ENCODE measurements at regions not wholly inside any gene's neighbourhood (a gene's known extent, or its start where the extent isn't known, plus 50 kb on each side); places are given as distances from the start of the nearest gene placed in this dataset.

GRCh38 chr5:107293541-107294210 lies 377.1 kb downstream of the EFNA5 start:
- no peak for DNase-seq

DNA sequence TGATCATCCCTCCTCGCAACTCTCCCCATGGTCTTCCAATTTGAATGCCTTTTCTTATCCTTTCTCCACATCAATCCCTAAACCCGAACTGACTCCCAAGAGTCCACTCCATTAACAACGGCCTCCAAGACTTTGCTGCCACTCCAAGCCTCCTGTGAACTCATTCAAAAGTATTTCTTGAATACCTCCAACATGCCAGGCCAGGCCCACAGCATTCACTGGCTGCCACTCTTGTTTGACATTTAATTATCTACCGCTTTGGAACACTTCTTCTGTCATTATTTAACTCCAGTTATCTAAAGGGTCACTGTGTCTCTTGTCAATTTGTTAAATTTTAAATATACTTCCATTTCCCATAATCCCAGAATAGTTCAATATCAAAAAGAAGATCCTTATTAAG lies 378.9 kb downstream of the EFNA5 start:
- DNase-seq = no peak

GRCh38 chr5:107290780-107291398 lies 379.8 kb downstream of the EFNA5 start:
- DNase-seq = no peak

DNA sequence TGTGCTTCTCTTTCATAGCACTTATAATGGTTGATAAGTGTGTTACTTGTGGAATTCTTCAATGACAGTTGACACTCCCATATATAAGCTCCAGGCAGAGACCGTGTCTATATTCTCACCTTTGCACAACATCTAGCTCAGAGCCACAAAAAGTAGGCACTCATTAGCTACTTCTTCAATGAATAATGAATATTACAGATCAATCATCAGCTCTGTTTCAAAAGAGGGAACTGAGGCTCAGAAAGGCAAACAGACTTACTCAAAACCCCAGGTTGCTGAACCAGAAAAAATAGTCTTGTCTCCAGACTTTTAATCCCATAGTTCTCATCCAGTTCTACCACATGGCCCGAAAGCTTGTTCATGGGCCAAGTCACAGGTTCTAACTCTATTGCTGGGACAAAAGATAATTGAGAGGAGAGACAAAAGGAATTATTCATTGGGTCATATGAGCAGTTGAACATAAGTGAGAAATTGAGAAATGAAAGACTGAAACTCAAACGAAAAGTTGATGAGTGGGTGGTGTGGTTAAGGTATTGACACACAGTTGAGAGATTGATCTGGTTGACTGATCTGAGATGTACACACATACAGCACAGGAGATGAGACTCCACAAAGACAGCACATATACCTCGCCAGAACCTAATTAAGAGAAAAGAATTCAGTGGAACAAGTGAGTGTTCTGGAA lies 381.6 kb downstream of the EFNA5 start:
- no peak for DNase-seq

GRCh38 chr5:107286447-107287098 lies 384.2 kb downstream of the EFNA5 start:
- DNase-seq = no peak

- DNase-seq = no peak
Measured at GRCh38 chr5:107285772-107286171, 385.0 kb downstream of the EFNA5 start.

- no peak for DNase-seq
Measured at GRCh38 chr5:107284822-107285525, 385.8 kb downstream of the EFNA5 start.

- peak; percentile 24 for DNase-seq
Measured at GRCh38 chr5:107282061-107282460, 388.7 kb downstream of the EFNA5 start.

GRCh38 chr5:107278774-107279173 lies 392.0 kb downstream of the EFNA5 start:
- DNase-seq = no peak

- no peak for DNase-seq
Measured at GRCh38 chr5:107277485-107278125, 393.1 kb downstream of the EFNA5 start.

DNA sequence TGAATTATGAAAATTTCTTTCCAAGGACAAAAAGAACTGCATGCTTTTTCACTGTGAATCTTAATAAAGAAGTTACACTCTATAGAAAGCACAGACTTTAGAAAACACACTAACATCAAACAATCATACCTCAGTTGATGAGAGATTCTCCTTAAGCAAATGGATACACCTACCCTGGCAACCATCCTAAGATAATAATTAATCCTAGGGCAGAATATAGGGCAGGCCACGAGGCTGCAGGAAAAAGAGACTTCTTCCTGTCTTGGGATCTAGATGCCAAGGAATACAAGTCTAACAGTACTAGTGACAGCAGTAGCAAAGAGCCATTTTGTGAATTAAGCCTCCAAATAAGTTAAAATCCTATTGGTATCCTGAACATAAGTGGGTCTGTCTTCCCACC lies 395.4 kb downstream of the EFNA5 start:
- no peak for DNase-seq

GRCh38 chr5:107274571-107274970 lies 396.2 kb downstream of the EFNA5 start:
- DNase-seq = peak; percentile 43

DNA sequence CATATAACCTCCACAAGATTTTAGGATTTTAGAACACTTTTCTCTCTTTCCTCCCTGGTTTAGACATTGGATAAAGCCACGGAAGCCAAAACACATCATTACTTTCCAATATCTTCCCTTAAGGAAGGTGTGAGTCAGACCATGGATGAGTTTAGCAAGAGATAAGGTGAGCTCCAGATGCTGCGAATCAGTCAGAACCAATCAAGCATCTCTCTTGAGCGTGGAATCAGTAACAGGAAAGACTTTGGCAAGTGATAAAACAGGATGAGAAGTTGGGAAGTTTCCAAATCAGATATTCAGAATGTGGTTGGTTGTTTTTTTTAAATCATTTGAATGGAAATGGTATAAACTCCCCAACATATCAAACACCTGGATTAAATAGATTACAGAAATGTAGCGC lies 397.8 kb downstream of the EFNA5 start:
- no peak for DNase-seq

DNA sequence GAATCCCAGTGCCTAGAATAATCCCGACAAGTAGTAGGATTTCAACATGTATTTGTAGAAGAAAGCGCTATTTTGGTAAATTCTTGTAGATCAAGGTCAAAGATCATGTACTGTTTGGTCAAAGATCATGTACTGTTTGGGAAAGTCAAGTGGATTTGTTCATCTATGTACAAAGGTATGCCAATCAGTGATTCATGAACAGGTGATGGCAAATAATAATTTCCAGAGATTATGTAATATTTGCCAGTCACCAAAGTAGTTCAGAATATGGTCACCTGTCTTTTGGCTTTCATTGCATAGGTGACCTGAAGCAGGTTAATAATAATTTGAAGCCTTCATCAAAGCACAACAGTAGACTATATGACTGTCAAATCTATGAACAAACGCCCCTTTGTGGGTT lies 398.2 kb downstream of the EFNA5 start:
- no peak for DNase-seq

DNA sequence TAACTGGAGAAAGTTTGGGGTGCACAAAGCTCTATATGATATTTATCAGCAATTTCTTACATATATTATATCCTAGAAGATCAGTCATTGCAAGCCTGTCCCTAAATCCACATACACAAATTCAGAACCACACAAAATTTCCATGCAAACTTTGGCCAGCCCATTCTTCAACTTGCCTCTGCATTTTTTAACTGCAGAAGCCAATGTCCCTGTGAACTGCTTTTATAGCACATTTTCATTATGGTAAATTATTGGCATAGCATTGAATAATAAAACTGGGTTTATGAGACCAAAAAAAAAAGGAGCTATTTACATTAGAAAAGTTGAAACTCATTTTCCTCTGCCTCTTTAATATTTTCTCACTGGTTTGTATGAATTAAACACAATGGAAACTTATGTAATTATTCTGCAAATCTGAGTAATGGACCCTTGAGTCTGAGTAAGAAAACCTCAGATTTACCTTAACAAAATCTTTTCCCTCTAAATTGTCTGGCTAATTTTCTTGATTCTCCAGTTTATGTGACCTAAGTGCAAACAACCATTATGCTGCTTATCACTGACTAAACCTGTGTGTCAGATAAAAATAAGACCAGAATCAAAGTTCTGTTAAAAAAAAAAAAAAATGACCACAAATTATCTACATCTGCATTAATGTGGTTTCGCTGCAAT lies 398.9 kb downstream of the EFNA5 start:
- no peak for DNase-seq

DNA sequence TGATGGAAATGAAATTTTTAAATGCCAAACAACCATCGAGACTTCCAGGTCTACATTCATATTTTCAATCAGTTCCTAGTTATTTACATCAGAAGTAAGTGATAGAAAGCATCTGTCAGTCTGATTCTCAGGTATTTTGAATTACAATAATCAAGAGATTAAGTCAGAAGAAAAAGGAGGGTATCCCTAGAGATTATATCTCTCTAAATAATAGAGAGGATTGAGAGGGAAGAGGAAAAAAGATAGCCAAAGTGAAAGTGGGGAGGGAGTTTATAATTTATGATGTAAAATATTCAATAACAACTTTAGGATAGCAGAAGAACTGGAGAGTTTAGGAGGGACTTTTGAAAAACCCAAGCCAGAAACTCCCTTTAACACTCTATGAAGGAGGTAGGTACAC lies 400.2 kb downstream of the EFNA5 start:
- DNase-seq = no peak

GRCh38 chr5:107269678-107270077 lies 401.1 kb downstream of the EFNA5 start:
- DNase-seq = no peak

DNA sequence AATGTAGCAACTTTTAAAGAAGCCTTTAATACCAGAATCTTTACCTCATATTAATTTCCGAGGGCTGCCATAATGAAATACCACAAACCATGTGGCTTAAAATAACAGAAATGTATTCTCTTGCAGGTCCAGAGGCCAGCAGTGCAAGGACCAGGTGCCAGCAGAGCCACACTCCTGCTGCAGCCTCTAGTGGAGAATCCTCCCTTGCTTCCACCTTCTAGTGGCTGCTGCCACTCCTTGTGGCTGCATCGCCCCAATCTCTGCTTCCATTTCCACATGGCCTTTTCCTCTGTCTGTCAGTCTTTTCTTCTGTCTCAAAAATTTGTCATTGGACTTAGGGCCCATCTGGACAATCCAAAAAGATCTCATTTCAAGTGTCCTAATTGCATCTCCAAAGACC lies 401.5 kb downstream of the EFNA5 start:
- no peak for DNase-seq

DNA sequence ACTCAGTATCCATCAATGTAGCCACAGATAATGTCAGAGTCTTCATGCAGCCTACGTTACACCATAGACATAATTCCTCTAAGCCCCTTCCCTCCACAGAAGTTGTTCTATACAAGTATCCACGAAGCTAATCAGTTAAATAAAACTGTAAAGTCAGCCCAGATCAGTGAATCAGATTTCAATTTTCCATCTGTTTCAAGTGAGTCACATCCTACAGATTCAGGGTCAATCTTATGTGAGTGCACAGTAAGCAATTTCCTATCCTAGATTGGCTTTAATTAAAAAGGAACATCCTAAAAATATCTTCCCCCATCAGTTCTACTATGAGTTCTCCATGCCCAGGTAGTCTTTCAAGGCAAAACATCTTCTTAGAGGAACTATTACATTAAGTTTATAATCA lies 402.5 kb downstream of the EFNA5 start:
- DNase-seq = no peak

GRCh38 chr5:107266100-107266499 lies 404.6 kb downstream of the EFNA5 start:
- DNase-seq = no peak

GRCh38 chr5:107265193-107265592 lies 405.5 kb downstream of the EFNA5 start:
- DNase-seq = no peak
